GM13977 (cell line): ENCODE measurements at regions not wholly inside any gene's neighbourhood (a gene's known extent, or its start where the extent isn't known, plus 50 kb on each side); places are given as distances from the start of the nearest gene placed in this dataset.

ENCODE experiments used
- DNase-seq: peaks from one replicate; pipeline ENCODE4 v3.0.0; 2012; ENCODE audit warnings: low spot score
- CTCF ChIP-seq: IDR thresholded peaks from 2 replicates; pipeline ENCODE4 v1.5.1; 2012; ENCODE audit warnings: mild to moderate bottlenecking, control low read depth; ENCODE audit not compliant: insufficient read depth; ENCODE audit errors: extremely low read depth, missing control alignments
- in situ Hi-C: fragments of 300-500 bp; cut with MboI; formaldehyde crosslinking; loops from one replicate; pipeline ENCODE4 v1.12.0; 2022; ENCODE audit warnings: low sequenced_read_pairs, low pct_unique_long_range_greater_than_20kb, mixed read lengths, inconsistent platforms; ENCODE audit not compliant: unreplicated experiment

- in situ Hi-C loops: no loop called here
- no peak for DNase-seq
- no peak for TF ChIP-seq CTCF
These were observed 660.7 kb downstream of the PTPRU start for GRCh38 chr1:29896791-29897714.

GRCh38 chr1:29896300-29896699 is 660.0 kb downstream of the PTPRU start:
- in situ Hi-C loops: no loop called here
- no peak for TF ChIP-seq CTCF
- no peak for DNase-seq

- no peak for DNase-seq
- in situ Hi-C loops: no loop called here
- TF ChIP-seq CTCF: no peak
These were observed 658.9 kb downstream of the PTPRU start for GRCh38 chr1:29895201-29895600.

- DNase-seq: no peak
- in situ Hi-C loops: no loop called here
- TF ChIP-seq CTCF: no peak
These were observed 658.0 kb downstream of the PTPRU start for GRCh38 chr1:29894311-29894710.

- in situ Hi-C loops: no loop called here
- DNase-seq: no peak
- TF ChIP-seq CTCF: no peak
These were observed 657.5 kb downstream of the PTPRU start for GRCh38 chr1:29893806-29894205.

GRCh38 chr1:29893046-29893723 is 656.9 kb downstream of the PTPRU start:
- DNase-seq: no peak
- no peak for TF ChIP-seq CTCF
- in situ Hi-C loops: no loop called here
